MG63 (cell line): ENCODE measurements at regions not wholly inside any gene's neighbourhood (a gene's known extent, or its start where the extent isn't known, plus 50 kb on each side); places are given as distances from the start of the nearest gene placed in this dataset.
"Not testable (repeated sequence)": the region's sequence is repeated elsewhere in the genome, so short reads cannot be mapped to it uniquely, and the experiment has no call there.

Source experiments
- DNase-seq: peaks from one replicate; pipeline ENCODE4 v3.0.0-alpha.2; 2020
- H3K27me3 ChIP-seq: fragments of 250-450 bp; sonication (Bioruptor Pico); 2 replicates; pipeline ENCODE4 v1.5.1; 2020; ENCODE audit warnings: mild to moderate bottlenecking, moderate library complexity
- H3K36me3 ChIP-seq: fragments of 250-450 bp; sonication (Bioruptor Pico); 2 replicates; pipeline ENCODE4 v1.5.1; 2020; ENCODE audit warnings: mild to moderate bottlenecking, moderate library complexity
- H3K4me3 ChIP-seq: fragments of 250-450 bp; sonication (Bioruptor Pico); 2 replicates; pipeline ENCODE4 v1.5.1; 2020; ENCODE audit warnings: mild to moderate bottlenecking, moderate library complexity
- H3K9me3 ChIP-seq: fragments of 250-450 bp; sonication (Bioruptor Pico); 2 replicates; pipeline ENCODE4 v1.5.1; 2020; ENCODE audit warnings: mild to moderate bottlenecking, moderate library complexity

DNA sequence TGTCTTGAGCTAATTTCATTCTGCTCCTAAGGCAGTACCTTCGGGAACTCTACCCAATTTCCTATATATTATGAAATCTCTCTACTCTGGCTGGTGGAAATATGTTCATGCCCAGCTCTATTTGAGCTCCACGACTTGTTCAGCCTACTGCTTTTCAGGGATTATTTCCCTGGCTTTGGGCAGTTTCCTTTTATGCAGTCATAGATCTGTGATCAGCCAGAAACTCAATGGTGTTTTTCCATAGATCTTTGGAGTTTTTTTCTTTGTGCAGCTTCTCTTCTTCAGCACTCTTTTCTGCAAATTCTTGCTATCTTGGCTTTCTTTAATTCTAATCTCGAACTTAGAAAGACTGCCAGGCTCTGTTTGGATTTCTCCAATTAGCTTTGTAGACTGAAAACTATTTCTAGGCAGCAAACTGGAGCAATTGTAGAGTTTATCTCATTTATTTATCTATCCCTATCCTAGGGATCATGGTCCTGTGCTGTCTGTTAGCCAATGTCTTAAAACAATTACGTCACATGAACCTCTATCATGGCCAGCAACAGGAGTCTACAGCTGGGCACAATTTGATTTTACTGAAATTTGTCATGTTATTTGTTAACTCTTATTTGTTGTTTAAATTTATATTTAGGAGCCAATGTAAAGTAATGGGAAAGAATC is 328.4 kb downstream of the BCKDHB start:
- peaks cover 4% of the 10 kb centered on the region; the same call in 1 of the 2 replicates for H3K9me3 ChIP-seq
- no peaks in the 10 kb centered on the region for H3K36me3 ChIP-seq
- no peak for DNase-seq

GRCh38 chr6:80433673-80434025 is 327.2 kb downstream of the BCKDHB start:
- no peaks in the 10 kb centered on the region for H3K36me3 ChIP-seq
- DNase-seq: no peak
- no peak overlapping the region for H3K4me3 ChIP-seq
- H3K27me3 ChIP-seq: no peaks in the 10 kb centered on the region
- H3K9me3 ChIP-seq: peaks cover 8% of the 10 kb centered on the region

More for the DNA sequence above, 328.4 kb downstream of the BCKDHB start:
- no peak overlapping the region for H3K4me3 ChIP-seq
- H3K27me3 ChIP-seq: no peaks in the 10 kb centered on the region

DNA sequence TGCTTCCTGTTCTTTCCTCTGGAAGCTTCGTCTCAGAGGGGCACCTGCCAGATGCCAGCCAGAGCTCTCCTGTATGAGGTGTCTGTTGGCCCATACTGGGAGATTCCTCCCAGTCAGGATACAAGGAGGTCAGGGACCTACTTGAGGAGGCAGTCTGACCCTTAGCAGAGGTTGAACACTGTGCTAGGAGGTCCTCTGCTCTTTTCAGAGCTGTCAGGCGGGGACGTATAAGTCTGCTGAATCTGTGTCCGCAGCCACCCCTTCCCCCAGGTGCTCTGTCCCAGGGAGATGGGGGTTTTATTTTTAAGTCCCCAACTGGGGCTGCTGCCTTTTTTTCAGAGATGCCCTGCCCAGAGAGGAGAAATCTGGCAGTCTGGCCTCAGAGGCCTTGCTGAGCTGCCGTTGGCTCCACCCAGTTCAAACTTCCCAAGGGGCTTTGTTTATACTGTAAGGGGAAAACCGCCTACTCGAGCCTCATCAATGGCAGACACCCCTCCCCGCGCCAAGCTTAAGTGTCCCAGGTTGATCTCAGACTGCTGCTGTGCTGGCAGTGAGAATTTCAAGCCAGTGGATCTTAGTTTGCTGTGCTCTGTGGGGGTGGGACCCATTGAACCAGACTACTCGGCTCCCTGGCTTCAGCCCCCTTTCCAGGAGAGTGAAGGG is 326.7 kb downstream of the BCKDHB start:
- Histone ChIP-seq H3K9me3 (peaks cover 13% of the 10 kb centered on the region), H3K27me3 (no peaks in the 10 kb centered on the region), H3K4me3 (no peak overlapping the region), H3K36me3 (no peaks in the 10 kb centered on the region)
- no peak for DNase-seq

DNA sequence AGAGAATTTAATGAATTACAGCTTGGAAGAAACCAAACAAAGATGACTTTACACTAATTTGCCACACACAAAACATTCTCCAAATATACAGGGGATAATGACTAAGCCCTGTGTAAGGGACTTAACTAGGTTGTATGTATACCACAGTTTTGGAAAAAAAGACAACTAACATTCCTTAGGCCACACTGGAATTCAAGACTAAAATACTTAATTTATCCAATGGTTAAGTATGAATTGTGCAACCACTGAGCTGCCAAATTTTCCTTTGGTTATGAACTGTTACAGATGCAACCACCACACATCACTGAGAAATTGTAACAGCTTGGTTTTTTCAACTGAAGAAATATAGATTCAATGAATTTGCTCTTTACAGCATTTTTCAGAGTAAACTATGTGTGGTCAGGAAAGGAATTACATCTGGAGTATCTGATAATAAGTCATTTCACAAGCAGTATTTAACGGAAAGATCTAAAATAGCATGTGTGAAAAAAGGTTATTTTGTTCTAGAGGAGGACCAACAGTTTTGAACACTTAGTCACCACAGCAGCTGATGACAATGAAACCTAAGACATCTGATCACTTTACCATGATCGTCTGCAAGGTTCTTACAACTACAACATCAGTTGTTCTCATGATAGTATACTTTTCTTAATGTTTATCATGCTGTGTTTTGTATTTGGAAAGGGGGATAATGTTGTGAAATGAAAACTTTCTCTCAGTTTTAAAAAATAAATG is 318.8 kb downstream of the BCKDHB start:
- H3K9me3 ChIP-seq: peaks cover 22% of the 10 kb centered on the region
- no peak overlapping the region for H3K4me3 ChIP-seq
- no peaks in the 10 kb centered on the region for H3K36me3 ChIP-seq
- no peaks in the 10 kb centered on the region for H3K27me3 ChIP-seq
- DNase-seq: peak; percentile 15

- Histone ChIP-seq H3K9me3 (no peaks in the 10 kb centered on the region), H3K27me3 (no peaks in the 10 kb centered on the region), H3K4me3 (no peak overlapping the region), H3K36me3 (no peaks in the 10 kb centered on the region)
- DNase-seq: no peak
These were observed 305.0 kb downstream of the BCKDHB start for GRCh38 chr6:80411486-80411885.

DNA sequence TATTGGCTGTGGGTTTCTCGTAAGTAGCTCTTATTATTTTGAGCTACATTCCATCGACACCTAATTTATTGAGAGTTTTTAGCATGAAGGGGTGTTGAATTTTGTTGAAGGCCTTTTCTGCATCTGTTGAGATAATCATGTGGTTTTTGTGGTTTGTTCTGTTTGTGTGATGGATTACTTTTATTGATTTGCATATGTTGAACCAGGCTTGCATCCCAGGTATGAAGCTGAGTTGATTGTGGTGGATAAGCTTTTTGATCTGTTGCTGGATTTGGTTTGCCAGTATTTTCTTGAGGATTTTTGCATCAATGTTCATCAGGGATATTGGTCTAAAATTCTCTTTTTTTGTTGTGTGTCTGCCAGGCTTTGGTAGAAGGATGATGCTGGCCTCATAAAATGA is 301.5 kb downstream of the BCKDHB start:
- not testable (repeated sequence) for H3K36me3 ChIP-seq, DNase-seq, H3K27me3 ChIP-seq, H3K9me3 ChIP-seq, H3K4me3 ChIP-seq

GRCh38 chr6:80404889-80405288 is 298.4 kb downstream of the BCKDHB start:
- Histone ChIP-seq H3K27me3 (no peaks in the 10 kb centered on the region), H3K4me3 (no peak overlapping the region), H3K36me3 (no peaks in the 10 kb centered on the region), H3K9me3 (no peaks in the 10 kb centered on the region)
- no peak for DNase-seq

GRCh38 chr6:80403365-80403764 is 296.9 kb downstream of the BCKDHB start:
- no peak for DNase-seq
- H3K27me3 ChIP-seq: no peaks in the 10 kb centered on the region
- no peak overlapping the region for H3K4me3 ChIP-seq
- H3K36me3 ChIP-seq: no peaks in the 10 kb centered on the region
- H3K9me3 ChIP-seq: no peaks in the 10 kb centered on the region

DNA sequence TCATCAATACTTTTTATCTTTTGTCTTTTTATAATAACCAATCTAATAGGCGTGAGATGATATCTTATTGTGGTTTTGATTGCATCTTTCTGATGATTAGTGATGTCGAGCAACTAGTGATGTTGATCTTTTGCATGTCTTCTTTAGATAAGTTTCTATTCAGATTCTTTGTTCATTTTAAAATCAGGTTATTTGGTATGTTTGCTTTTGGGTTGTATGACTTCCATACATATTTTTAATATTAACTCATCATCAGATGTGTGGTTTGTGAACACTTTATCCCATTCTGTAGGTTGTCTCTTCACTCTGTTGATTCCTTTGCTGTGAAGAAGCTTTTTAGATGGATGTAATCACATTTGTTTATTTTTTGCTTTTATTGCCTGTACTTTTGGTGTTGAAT is 295.8 kb downstream of the BCKDHB start:
- DNase-seq: no peak
- no peaks in the 10 kb centered on the region for H3K36me3 ChIP-seq
- no peaks in the 10 kb centered on the region for H3K27me3 ChIP-seq
- H3K4me3 ChIP-seq: no peak overlapping the region
- H3K9me3 ChIP-seq: no peaks in the 10 kb centered on the region
